ENCODE measurements at regions not wholly inside any gene's neighbourhood (a gene's known extent, or its start where the extent isn't known, plus 50 kb on each side); places are given as distances from the start of the nearest gene placed in this dataset.
"Not testable (repeated sequence)": the region's sequence is repeated elsewhere in the genome, so short reads cannot be mapped to it uniquely, and the experiment has no call there.

DNA sequence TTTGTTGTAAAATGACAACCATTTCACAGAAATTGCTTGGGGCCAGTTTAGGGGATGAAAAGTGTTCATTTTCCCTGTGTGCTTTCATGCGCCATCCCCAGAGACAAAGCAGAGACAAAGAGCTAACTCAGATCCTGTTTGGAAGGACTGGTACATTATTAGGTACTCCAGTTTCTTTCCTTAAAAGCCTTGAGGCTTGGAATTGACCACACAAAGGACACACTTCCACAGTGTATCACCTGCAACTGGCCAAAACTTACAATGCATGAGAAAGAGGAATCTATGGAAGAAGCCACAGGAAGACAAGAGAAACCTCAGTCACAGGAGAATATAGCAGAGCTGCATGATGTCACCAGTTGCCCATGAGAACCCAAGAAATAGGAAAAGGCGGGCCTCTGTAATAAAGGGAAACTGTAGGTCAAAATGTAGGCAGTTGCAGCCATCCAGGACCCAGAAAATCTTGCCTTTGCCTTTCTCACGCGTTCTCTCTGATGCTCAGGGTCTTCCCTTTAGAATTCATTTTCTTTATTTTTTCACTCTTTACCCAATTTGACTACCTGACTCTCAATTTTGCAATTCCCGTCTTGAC is 339.0 kb downstream of the RMST start:
- no peak for DNase-seq

DNA sequence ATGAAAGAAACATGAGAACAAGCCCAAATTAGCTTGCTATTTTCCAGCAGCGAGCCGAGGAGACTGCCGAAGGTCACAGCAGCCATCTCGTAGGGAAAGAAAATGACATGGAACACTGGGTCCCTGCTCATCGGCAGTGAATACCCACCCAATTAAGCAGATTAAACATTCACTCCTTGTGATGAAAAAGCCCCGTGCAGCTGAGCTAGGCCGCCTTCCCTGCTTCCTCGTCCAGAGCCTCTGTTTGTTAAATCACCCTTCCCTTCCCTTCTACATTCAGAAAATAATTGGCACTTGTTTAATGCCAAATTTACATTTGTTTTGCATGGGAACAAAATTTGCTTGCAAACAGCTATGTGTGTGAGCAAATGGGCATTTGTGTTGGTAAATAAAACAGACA is 342.5 kb downstream of the RMST start:
- DNase-seq: no peak

DNA sequence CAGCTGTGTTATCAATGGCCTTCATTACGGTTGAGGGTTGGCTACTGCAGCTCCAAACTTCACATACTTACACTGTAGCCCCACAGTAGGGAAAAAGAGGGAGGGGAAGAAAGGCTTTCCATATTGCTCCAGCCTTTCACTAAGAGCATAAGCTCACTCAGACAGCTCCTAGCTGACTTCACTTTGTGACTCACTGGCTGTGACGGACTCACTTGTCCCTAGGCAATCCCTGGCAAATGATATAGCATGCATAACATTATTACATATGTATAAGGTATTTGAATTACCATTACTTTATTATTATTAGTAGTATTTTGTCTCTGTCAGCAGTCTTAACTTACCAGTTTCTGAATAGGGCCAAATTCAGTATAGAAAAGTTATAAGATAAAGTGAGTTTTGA is 350.7 kb downstream of the RMST start:
- DNase-seq: no peak

DNA sequence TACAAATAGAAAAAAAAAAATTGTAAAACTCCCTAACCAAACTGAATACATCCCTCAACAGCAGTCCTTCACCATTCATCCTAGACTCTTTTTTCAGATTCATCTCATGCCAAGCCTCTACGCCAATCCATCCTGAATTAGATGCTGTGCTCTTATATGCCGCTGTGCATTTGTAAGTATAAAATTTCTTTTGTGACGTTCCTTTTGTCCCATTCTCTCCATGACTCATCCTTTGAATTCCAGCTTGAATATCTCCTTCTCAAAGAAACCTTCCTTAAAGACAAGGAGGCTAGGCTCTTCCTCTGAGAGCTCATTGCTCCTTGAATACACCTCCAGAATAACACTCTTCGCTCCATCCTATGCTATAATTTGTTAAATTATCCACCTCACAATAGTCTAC is 359.2 kb downstream of the RMST start:
- DNase-seq: no peak

DNA sequence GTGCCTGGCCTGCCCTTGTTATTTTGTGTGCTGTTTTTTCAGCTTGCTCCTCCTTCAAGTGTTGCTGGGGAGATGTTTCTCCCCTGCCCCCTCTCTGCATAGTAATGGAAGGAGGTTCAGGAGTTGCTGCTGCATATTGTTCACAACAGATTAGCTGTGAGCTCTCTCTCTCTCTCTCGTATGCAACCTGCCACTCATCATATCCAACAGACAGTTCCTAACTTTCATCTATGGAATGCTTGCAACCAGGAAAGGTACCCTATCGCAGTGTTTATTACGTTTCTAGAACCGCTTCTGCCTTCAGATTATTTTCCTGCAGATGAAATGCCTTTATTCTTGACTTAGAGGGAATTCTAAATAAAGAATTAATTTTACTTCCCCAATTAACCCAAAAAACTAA is 372.9 kb downstream of the RMST start:
- DNase-seq: no peak

DNA sequence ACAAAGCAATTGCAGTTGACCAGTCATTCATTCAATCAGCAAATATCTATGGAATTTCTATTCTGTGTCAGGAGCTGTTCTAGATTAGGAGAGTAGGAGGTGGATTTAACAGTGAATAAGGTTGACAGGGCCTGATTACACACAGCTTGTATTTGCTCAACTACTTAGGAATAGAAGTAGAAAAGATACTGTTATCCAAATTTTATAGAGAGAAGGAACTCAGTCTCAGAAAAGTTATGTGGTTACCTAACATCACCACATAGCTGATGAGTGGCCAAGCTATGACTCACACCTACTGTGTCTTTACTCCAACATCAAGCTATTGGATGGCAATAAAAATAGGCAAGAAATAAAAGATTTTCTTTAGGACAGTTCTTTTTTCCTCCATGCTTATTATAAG is 374.8 kb downstream of the RMST start:
- DNase-seq: no peak

DNA sequence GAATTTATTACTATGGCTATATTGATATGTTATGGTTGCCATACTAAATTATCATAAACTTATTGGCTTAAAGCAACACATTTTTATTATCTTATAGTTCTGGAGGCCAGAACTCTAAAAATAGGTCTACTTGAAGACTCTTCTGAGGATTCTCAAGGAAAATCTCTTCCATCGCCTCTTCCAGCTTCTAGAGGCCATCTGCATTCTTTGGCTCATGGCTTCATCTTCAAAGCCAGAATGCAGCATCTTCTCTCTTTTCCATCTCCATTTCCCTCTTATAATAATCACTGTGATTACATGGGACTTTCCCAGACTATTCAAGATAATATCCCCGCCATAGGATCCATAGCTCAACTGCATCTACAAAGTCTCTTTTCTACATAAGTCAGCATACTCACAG is 385.4 kb downstream of the RMST start:
- DNase-seq: no peak

DNA sequence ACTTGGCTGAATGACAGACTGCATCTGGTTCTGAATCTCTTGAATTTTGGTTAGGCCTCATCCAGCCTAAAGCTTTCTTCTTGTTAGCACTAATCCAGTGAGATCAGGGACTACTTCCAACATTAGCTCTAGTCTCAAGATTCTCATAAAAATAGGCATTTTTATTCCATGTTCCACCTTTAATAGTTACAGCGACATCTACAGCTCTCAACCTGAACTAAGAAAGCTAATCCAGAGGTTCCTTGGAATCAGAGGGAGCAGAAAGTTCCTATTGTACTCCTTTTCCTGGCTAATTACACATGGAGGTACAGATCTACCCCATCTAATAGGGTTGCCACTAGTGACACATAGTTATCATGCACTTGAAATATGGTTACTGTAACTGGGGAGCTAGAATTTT is 391.9 kb downstream of the RMST start:
- DNase-seq: no peak

DNA sequence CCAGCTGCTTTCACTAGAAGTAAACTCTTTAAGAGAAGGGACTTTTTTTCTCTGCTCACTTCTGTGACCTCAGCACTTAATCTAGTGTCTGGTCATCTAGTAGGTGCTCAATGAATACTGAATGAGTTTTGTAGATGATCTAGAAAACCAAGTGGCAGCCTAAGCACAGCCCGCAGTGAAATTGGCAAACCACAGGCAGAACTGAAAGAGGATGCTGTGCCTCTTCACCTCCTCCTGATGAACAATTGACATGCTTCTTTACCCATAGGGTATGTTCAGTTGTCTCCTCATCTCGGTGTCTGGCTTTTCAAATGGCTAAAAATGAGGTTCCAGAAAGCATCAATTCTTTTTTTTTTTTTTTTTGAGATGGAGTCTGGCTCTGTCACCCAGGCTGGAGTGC is 399.5 kb downstream of the RMST start:
- no peak for DNase-seq

DNA sequence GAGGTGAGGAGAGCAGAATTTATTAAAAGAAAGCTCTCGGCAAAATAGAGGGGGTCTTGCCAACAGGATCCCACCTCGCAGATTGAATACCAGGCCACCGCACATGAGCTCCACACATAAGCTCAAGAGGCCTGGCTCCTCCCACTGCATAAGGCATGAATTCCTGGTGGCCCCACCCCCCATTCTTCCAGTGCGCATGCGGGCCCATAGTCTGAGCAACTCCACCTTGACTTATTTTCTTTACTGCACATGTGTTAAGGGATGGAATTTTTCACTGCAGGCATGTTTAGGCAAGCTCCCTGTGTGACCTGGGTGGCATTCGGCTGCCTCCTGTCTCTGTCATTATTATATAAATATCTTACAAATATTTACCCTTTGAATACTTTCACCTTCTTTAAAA is 412.5 kb downstream of the RMST start:
- DNase-seq: no peak

DNA sequence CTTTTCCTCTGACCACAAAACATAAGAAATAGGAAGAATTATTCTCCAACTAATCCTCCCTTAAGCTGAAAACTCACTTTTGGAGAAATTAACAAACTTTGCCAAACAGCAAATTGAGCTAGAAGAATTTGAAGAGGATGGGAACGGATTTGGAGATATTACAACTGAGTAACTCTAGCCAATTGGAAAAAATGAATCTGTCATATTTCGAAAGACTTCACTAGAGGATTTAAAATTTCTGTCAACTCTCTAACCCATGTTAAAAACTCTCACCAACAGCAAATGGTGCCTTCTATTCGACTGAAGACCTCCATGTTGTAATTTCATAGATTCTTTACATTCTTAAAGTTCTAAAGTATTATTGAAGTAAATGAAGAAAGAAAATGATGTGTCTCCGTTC is 414.2 kb downstream of the RMST start:
- no peak for DNase-seq

DNA sequence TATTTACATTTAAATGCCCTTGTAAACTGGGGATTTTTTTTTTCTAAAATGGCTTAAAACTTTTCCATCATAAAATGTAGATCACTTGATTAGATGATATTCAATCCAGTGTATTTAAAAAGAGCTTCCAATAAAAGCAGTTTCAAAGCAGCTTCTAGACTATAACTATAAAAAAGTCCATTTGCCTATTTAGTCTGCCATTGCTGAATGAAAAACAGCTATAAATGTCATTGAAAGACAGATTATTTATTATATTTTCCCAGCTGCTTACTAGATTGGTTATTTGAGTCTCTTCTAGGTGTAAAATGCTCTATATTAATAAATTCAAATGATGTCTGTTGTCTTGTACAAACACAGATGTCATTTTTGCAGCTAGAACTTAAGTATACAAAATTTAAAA is 414.8 kb downstream of the RMST start:
- DNase-seq: no peak

DNA sequence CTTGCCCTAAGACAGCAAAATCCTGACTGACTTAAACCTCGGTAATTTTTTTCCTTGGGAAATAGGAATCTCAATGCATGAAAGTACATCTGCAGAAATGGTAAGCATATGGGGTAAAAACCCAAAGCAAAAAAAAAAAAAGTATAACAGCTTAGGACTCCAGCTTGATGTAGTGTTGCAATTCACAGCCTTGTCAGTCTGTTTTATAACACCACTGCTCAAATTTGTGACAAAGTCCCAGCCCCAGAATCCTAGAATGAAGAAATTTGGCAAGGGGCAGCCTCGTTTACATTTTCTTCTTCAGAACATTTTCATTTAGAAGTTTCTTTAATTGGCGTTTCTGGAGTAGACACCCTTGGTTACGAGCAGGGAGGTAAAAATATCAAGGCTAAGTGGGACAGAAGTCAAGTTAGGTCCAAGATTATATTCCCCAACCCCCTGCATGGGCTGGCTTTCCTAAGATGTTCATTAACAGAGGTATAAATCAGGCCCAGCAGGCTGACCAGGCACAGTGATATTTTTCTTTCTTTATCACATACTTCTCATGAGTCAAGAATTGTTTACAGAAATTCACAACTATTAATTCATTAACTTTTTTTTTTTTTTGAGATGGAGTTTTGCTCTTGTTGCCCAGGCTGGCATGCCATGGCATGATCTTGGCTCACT is 424.0 kb downstream of the RMST start:
- DNase-seq: no peak

DNA sequence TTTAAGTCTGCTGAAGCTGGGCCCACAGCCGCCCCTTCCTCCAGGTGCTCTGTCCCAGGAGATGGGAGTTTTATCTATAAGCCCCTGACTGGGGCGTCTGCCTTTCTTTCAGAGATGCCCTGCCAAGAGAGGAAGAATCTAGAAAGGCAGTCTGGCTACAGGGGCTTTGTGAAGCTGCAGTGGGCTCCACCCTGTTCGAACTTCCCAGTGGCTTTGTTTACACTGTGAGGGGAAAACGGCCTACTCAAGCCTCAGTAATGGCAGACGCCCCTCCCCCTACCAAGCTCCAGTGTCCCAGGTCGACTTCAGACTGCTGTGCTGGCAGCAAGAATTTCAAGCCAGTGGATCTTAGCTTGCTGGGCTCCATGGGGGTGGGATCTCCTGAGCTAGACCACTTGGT is 435.3 kb downstream of the RMST start:
- DNase-seq: not testable (repeated sequence)

DNA sequence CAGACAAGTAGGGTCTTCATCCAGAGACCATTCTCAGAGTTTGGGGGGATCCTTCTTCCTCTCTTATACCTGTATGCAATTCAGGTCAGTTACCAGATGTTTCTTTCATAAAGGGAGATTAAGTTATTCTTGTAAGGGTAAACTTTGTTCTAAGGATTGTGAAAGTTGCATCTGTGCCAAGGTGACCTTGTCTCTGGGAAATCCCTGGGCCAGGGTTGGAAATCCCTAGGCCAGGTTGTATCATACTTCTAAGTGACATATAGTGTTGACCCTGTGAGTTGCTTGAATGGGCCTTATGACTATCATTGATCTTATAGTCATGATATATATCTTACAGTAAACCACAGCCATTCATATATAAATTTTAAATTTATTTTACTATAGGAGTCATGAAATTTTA is 436.9 kb downstream of the RMST start:
- DNase-seq: no peak

DNA sequence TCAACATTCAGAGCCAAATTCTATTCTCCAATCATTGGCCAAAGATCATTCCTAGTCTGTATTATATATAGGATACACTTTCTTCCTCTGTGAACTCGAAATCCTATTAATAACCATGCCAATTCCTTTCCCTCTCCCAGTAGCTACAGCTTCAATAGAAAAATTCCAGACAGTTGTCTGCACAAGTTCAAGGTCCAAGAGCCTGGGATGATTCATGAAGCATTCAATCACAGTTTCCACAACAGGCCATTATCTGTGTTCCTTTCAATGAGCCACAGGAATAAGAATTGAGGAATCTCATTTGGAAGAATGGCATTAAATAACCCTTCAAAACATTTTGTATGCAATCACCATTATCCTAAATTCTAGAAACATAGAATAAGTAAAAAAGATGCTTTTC is 437.4 kb downstream of the RMST start:
- DNase-seq: no peak

DNA sequence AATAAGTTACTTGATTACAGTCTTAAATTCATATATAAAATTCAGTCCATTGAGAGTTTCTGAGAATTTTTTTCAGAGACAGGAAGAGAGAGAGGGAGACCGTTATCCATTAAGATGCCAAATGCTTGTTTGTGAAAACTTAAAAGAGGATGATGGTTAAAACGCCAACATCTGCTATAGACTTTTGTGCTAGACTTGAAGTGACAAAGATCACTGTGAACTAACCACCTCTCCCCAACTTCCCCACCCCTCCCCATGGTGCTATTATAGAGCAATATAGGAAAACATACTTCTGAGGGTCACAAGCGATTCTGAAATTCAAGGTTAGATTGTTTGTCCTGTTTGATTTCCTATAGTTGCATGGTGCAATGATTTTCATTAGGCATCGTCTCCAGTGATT is 440.8 kb downstream of the RMST start:
- no peak for DNase-seq

DNA sequence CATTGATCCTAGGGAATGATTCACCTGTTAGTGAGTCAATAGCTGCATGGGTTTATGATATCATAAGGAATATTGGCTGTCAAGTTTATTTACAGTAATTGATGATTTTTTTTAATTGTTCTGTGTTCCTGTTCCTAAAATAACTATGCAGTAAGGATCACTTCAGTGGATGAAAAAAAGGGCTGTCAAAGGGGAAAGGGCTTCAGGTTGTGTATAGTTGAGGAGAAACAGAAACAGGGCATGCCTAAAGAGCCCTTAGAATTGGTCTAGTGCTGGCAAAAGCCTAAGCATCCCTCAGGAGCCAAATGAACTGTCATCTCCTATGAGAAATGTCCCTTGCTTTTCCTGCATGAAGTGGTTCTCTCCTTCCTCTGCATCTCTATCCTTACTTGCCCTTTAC is 444.9 kb downstream of the RMST start:
- no peak for DNase-seq

DNA sequence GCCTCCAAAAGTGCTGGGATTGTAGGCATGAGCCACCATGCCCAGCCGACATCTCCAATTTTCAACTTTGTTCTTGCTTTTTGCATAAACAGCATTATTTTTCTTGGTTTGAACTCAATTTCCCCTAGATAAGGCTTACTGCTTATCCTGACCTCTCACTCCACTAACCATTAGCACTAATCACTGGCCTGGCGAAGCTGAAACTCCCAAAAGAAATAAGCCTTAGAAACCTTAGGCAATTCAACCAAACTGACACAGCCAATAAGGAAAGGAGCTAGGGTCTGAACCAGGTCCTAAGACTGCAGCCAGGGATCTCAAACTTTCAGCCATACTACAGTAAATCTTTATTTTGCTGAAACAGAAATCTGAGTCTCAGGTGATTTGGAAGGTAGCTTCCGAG is 448.0 kb downstream of the RMST start:
- DNase-seq: no peak

DNA sequence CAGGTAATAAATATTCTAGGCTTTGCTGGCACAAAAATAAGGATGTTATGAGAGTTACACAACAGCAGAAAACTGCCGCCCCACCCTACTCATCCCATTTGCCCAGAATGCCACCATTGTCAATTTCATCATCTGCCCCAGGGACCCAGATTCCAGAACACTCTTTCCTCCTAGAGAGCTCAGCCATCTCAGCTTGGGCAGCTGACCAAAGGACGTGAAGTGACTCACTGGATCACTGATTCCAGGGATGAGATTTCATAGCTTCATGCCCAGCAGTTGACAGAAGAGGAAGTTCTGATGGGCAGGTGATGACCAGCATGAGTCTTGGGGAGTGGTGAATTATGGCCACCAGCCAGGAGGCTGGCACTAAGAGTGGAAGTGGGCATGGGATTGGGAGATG is 450.3 kb downstream of the RMST start:
- no peak for DNase-seq

DNA sequence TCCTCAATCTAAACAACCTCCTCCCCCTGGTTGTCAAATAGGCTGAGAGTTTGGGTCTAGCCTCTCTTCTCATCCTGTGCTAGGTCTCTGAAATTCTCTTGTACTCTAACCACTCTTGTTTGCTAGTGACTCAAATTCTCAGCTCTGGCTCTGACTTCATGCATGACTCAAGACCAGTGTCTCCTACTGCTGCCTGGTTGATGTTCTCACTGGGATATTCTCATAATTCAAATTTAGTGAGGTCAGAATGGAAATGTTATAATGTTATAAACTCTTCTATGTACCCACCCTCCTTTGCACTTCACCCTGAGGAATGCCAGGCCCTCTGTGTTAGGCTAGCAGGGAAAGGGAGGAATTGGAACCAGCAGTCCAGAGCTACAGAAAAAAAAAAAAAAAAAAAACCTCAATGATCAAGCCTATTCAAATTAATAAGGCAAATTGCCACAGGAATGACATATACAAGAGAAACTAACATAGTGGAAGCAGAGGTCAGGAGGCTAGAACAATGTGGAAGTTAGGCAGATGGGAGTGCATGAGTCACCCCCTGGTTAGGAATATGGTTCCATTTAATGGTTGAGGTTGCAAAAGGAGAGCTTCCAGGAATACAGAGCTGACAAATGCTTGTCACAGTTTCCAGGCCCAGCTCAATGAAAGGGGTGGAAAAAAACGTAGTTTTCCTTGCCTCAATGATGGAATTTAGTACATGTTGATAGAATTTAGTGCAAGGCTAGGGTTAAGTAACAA is 459.5 kb downstream of the RMST start:
- no peak for DNase-seq

DNA sequence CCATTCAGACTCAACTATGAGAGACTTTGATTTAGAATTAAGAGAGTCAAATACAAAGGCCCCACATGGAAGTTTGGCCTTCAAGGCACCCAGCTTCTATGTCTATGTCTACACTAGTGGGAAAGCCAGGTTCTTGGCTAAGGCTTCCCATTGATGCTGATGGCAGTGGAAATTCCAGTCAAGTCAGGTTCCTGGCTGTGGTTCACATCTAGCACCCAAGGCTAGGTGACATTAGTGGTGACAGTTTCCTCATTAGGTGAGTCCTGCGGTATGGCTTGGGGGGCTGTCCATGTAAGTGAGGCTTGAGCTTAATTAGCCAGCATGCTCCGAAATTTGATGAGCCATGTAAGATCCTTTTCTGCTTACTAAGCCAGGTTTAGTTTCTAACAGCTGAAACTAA is 460.9 kb downstream of the RMST start:
- no peak for DNase-seq

DNA sequence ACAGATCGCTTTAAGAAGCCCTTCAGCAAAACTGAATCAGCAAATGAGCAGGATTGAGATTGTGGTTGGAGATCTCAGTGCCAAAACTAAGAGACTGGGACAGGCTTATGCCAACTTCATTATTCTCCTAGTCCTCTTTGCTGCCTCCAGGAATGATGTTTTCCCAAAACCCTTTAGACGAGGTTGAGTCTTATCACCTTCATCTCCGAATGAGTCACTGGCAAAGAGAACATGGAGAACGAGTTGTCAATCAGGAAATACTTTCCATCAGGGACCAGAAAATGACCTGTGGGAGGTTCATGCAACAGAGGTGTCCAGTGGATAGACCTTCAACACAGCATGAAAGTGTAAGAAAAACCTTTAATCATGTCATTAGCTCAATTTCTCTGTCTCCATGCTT is 461.5 kb downstream of the RMST start:
- DNase-seq: no peak

DNA sequence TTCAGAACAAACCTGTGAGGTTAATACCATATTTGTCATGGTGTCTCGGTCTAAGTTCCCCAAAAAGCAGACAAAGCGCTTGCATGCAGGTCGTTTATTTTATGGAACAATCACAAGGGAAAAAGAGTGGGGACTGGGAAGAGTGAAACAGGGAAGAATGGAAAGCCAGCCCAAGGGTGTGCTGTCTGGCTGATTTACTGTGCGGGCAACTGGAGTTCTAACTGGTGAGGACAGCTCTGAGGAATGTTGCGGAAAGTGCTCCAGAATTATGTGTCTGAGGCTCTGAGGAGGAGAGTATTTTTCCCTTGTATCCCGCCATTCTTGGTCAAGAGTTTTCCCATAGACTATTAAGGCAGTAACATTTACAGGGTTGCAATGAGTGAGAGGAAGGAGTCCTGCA is 465.4 kb downstream of the RMST start:
- no peak for DNase-seq

DNA sequence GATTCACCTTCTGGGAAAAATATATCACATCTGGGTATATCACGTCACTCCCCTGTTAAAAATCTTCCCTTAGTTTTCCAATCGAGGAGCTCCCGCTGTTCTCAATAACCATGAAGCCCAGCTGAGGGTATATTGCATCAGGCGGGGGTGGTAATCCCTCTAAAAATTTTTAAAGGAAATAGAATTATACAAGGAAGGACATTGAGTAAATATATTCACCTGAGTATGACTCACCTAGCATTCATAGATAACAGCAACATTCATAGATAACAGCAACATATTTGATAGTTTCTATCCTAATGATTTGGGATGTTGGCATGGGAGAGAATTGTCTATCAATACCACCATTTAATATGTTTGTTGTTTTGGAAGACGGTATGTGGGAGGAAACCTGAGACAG is 473.6 kb downstream of the RMST start:
- no peak for DNase-seq

Measured in hematopoietic multipotent progenitor cell treated with erythropoietin and hydrocortisone succinate and interleukin-3 and kit ligand, for 8 days (in vitro differentiated cells).